ENCODE measurements at regions not wholly inside any gene's neighbourhood (a gene's known extent, or its start where the extent isn't known, plus 50 kb on each side); places are given as distances from the start of the nearest gene placed in this dataset.
"Not testable (repeated sequence)": the region's sequence is repeated elsewhere in the genome, so short reads cannot be mapped to it uniquely, and the experiment has no call there.

GRCh38 chr3:84634668-84635067 is 324.1 kb upstream of the CADM2 start:
- no peak for ATAC-seq
- DNase-seq = no peak
- intact Hi-C loops (cut with DNase I) = no loop called here

- ATAC-seq (no peak), DNase-seq (no peak)
- intact Hi-C loops (cut with DNase I) = no loop called here
These were observed 321.5 kb upstream of the CADM2 start for GRCh38 chr3:84637272-84637671.

GRCh38 chr3:84666468-84666867 is 292.3 kb upstream of the CADM2 start:
- ATAC-seq = no peak
- DNase-seq = no peak
- intact Hi-C loops (cut with DNase I) = no loop called here

GRCh38 chr3:84679211-84679610 is 279.6 kb upstream of the CADM2 start:
- ATAC-seq (no peak), DNase-seq (no peak)
- intact Hi-C loops (cut with DNase I) = no loop called here

- intact Hi-C loops (cut with DNase I) = no loop called here
- DNase-seq = no peak
- ATAC-seq = no peak
These were observed 278.1 kb upstream of the CADM2 start for GRCh38 chr3:84680700-84681099.

- intact Hi-C loops (cut with DNase I) = no loop called here
- no peak for DNase-seq
- no peak for ATAC-seq
These were observed 275.3 kb upstream of the CADM2 start for GRCh38 chr3:84683493-84683892.

- no peak for DNase-seq
- intact Hi-C loops (cut with DNase I) = no loop called here
- ATAC-seq = no peak
These were observed 273.3 kb upstream of the CADM2 start for GRCh38 chr3:84685467-84685866.

GRCh38 chr3:84692261-84692660 is 266.5 kb upstream of the CADM2 start:
- ATAC-seq = no peak
- DNase-seq = no peak
- intact Hi-C loops (cut with DNase I) = no loop called here

- ATAC-seq; DNase-seq; intact Hi-C loops (cut with DNase I): not testable (repeated sequence)
These were observed 248.5 kb upstream of the CADM2 start for GRCh38 chr3:84710288-84710687.

GRCh38 chr3:84717894-84718293 is 240.9 kb upstream of the CADM2 start:
- no peak for ATAC-seq
- intact Hi-C loops (cut with DNase I) = no loop called here
- DNase-seq = no peak

GRCh38 chr3:84724877-84725276 is 233.9 kb upstream of the CADM2 start:
- no peak for DNase-seq
- intact Hi-C loops (cut with DNase I) = no loop called here
- no peak for ATAC-seq

- DNase-seq (no peak), ATAC-seq (no peak)
- intact Hi-C loops (cut with DNase I) = no loop called here
These were observed 231.2 kb upstream of the CADM2 start for GRCh38 chr3:84727616-84728015.

- intact Hi-C loops (cut with DNase I); DNase-seq; ATAC-seq: not testable (repeated sequence)
These were observed 224.1 kb upstream of the CADM2 start for GRCh38 chr3:84734731-84735130.

- no peak for DNase-seq
- intact Hi-C loops (cut with DNase I) = no loop called here
- ATAC-seq = peak in 1 of 2 donors; percentile 41
These were observed 220.7 kb upstream of the CADM2 start for GRCh38 chr3:84738086-84738485.

GRCh38 chr3:84742915-84743425 is 215.8 kb upstream of the CADM2 start:
- DNase-seq = no peak
- no peak for ATAC-seq
- intact Hi-C loops (cut with DNase I) = no loop called here

GRCh38 chr3:84744130-84744529 is 214.7 kb upstream of the CADM2 start:
- intact Hi-C loops (cut with DNase I) = no loop called here
- no peak for DNase-seq

GRCh38 chr3:84755860-84756259 is 202.9 kb upstream of the CADM2 start:
- DNase-seq (no peak), ATAC-seq (no peak)
- intact Hi-C loops (cut with DNase I) = no loop called here

More at GRCh38 chr3:84744130-84744529, 214.7 kb upstream of the CADM2 start:
- ATAC-seq = no peak

- intact Hi-C loops (cut with DNase I) = no loop called here
- ATAC-seq = no peak
- no peak for DNase-seq
These were observed 199.4 kb upstream of the CADM2 start for GRCh38 chr3:84759361-84759760.

GRCh38 chr3:84772841-84773240 is 185.9 kb upstream of the CADM2 start:
- DNase-seq (no peak), ATAC-seq (no peak)
- intact Hi-C loops (cut with DNase I) = loop anchor here in 1 of 2 donors (5.0 kb wide), 1 partner anchor 226 kb away; no protein-coding TSS in a partner anchor

- intact Hi-C loops (cut with DNase I) = no loop called here
- DNase-seq (no peak), ATAC-seq (no peak)
These were observed 175.5 kb upstream of the CADM2 start for GRCh38 chr3:84783281-84783680.

GRCh38 chr3:84789961-84790360 is 168.8 kb upstream of the CADM2 start:
- ATAC-seq (no peak), DNase-seq (no peak)
- intact Hi-C loops (cut with DNase I) = no loop called here

- ATAC-seq (no peak), DNase-seq (no peak)
- intact Hi-C loops (cut with DNase I) = no loop called here
These were observed 151.8 kb upstream of the CADM2 start for GRCh38 chr3:84806958-84807357.
